ENCODE measurements at regions not wholly inside any gene's neighbourhood (a gene's known extent, or its start where the extent isn't known, plus 50 kb on each side); places are given as distances from the start of the nearest gene placed in this dataset.

- no peak for TF ChIP-seq CTCF (IDR thresholded peaks at IDR 0.05)
- no peak for TF ChIP-seq POLR2A (IDR thresholded peaks at IDR 0.05)
Measured at GRCh38 chr15:91369823-91370222, 269.8 kb downstream of the SV2B start.

All from testis (tissue), 2 donors.